IMR-90 (cell line): ENCODE measurements at regions not wholly inside any gene's neighbourhood (a gene's known extent, or its start where the extent isn't known, plus 50 kb on each side); places are given as distances from the start of the nearest gene placed in this dataset.

ENCODE experiments used
- MAFK ChIP-seq: IDR thresholded peaks from 2 replicates; pipeline ENCODE4 v1.6.1; 2012; ENCODE audit warnings: low read depth, low read length, improper control_type of control experiment
- MAZ ChIP-seq: IDR thresholded peaks from 2 replicates; pipeline ENCODE4 v1.6.1; 2012; ENCODE audit warnings: low read depth, mild to moderate bottlenecking, low read length, improper control_type of control experiment, moderate library complexity, borderline replicate concordance
- POLR2A ChIP-seq: IDR thresholded peaks from 2 replicates; pipeline ENCODE4 v1.6.1; 2012; ENCODE audit warnings: mild to moderate bottlenecking, low read depth, low read length
- RAD21 ChIP-seq: IDR thresholded peaks from 2 replicates; pipeline ENCODE4 v1.6.1; 2012; ENCODE audit warnings: low read length, improper control_type of control experiment
- SMC3 ChIP-seq: fragments of 150-350 bp; IDR thresholded peaks from 2 replicates; pipeline ENCODE4 v1.6.1; 2016; ENCODE audit warnings: low read depth, mild to moderate bottlenecking, antibody characterized with exemption, low read length, moderate library complexity
- TF ChIP-seq, protein P1 (sequence below): conservative IDR thresholded peaks from 2 replicates; pipeline ENCODE4 v1.5.1; 2012; ENCODE audit warnings: mild to moderate bottlenecking, low read depth, low read length, improper control_type of control experiment
- TF ChIP-seq, protein P2 (sequence below): fragments of 150-350 bp; IDR thresholded peaks from 2 replicates; pipeline ENCODE4 v1.6.1; 2017; ENCODE audit warnings: mild to moderate bottlenecking, antibody characterized with exemption, low read length, low read depth
- TF ChIP-seq, protein P3 (sequence below): fragments of 150-350 bp; IDR thresholded peaks from 2 replicates; pipeline ENCODE4 v1.6.1; 2016; ENCODE audit warnings: low read depth, mild to moderate bottlenecking, low read length, moderate library complexity, borderline replicate concordance

DNA sequence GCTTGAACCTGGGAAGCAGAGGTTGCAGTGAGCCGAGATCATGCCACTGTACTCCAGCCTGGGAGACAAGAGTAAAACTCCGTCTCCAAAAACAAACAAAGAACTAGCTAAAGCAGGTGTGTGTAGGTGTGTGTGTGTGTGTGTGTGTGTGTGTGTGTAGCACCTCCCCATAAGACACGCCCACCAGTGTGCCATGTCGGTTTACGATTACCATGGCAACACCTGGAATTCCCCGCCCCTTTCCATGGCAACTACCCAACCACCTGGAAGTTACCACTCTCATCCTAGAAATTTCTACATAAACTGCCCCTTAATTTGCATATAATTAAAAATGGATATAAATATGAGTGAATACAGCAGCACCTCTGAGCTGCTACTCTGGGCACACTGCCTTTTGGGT is 80.9 kb upstream of the ADGRE5 start:
- TF ChIP-seq, protein P1, sequence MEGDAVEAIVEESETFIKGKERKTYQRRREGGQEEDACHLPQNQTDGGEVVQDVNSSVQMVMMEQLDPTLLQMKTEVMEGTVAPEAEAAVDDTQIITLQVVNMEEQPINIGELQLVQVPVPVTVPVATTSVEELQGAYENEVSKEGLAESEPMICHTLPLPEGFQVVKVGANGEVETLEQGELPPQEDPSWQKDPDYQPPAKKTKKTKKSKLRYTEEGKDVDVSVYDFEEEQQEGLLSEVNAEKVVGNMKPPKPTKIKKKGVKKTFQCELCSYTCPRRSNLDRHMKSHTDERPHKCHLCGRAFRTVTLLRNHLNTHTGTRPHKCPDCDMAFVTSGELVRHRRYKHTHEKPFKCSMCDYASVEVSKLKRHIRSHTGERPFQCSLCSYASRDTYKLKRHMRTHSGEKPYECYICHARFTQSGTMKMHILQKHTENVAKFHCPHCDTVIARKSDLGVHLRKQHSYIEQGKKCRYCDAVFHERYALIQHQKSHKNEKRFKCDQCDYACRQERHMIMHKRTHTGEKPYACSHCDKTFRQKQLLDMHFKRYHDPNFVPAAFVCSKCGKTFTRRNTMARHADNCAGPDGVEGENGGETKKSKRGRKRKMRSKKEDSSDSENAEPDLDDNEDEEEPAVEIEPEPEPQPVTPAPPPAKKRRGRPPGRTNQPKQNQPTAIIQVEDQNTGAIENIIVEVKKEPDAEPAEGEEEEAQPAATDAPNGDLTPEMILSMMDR, result no peak
- TF ChIP-seq RAD21, result no peak
- TF ChIP-seq POLR2A, result no peak
- TF ChIP-seq, protein P2, sequence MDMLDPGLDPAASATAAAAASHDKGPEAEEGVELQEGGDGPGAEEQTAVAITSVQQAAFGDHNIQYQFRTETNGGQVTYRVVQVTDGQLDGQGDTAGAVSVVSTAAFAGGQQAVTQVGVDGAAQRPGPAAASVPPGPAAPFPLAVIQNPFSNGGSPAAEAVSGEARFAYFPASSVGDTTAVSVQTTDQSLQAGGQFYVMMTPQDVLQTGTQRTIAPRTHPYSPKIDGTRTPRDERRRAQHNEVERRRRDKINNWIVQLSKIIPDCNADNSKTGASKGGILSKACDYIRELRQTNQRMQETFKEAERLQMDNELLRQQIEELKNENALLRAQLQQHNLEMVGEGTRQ, result no peak
- TF ChIP-seq, protein P3, sequence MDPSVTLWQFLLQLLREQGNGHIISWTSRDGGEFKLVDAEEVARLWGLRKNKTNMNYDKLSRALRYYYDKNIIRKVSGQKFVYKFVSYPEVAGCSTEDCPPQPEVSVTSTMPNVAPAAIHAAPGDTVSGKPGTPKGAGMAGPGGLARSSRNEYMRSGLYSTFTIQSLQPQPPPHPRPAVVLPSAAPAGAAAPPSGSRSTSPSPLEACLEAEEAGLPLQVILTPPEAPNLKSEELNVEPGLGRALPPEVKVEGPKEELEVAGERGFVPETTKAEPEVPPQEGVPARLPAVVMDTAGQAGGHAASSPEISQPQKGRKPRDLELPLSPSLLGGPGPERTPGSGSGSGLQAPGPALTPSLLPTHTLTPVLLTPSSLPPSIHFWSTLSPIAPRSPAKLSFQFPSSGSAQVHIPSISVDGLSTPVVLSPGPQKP, result no peak
- no peak for TF ChIP-seq SMC3
- no peak for TF ChIP-seq MAZ
- no peak for TF ChIP-seq MAFK
